HG02970 (cell line): ENCODE measurements at regions not wholly inside any gene's neighbourhood (a gene's known extent, or its start where the extent isn't known, plus 50 kb on each side); places are given as distances from the start of the nearest gene placed in this dataset.

ENCODE experiments used
- ATAC-seq: cut with Tn5 transposase; IDR thresholded peaks from one replicate; pipeline ENCODE4 v1.9.1; 2021; ENCODE audit warnings: mild to moderate bottlenecking, moderate library complexity, moderate number of reproducible peaks; ENCODE audit not compliant: unreplicated experiment, low FRiP score

DNA sequence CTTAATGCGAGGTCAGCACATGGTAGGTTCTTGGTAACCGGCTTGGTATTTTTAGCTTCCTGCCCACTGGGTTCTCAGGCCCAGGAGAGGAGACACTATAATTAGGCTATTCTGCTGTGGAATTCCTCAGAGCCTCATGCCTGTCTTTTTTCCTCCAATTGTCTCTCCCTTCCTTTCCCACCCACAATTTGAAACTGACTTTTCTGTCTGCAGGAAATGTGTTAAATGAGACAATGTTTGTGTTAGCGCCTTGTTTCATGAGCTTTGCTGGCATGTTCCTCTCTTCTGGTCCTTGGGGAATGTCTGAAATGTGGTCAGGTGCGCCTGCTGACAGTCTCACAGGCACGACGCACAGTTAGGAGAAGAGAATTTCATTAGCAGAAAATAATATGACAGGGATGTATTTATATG is 223.6 kb upstream of the CTNNB1 start:
- ATAC-seq = no peak

DNA sequence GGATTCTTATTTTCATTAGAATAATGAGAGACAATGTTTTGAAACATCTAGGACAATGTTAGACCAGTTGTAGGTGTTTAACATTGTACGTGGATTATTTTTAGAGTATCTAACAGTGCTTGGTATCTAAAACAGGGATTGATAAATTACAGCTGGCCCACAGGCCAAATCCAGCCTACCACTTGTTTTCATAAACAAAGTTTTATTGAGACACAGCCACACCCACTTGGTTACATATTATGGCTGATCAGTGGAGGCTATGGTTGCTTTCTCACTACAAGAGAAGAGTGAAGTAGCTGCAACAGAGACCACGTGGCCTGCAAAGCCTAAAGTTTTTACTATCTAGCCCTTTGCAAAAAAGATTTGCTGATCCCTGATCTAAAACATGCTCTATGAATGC is 223.1 kb upstream of the CTNNB1 start:
- ATAC-seq = no peak

DNA sequence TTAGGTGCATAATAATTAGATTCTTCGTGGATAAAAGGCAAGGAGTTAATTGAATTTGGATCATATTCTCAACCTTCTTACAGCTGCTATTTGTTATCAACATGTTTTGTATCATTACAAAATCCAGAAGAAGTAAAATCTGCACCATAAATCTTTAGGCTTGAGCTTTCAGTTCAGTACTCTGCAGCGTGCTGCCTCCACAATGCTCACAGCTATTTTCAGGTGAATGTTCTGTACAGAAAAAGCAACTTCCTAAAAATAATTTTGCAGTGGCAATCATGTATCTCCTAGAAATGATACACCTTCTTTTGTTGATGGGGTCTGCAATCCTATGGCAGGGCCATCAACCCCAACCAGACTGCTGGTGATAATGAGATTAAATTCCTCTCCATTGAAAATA is 220.9 kb upstream of the CTNNB1 start:
- ATAC-seq = no peak

DNA sequence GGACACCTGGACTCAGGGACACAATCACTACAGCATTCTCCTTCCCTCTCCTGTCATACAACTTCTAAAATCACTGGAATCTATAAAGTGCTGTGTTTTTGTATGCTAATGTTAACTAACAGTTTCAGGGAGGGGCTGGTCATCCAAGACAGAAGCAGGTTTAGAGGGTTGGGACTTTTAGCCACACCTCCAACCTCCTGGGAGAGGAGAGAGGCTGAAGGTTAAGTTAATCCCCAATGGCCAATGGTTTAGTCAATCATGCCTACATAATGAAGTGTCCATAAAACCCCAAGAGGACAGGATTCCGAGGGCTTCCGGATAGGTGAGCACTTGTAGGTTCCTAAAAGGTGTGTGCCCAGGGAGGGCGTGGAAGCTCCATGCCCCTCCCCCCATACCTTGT is 219.3 kb upstream of the CTNNB1 start:
- ATAC-seq = no peak

DNA sequence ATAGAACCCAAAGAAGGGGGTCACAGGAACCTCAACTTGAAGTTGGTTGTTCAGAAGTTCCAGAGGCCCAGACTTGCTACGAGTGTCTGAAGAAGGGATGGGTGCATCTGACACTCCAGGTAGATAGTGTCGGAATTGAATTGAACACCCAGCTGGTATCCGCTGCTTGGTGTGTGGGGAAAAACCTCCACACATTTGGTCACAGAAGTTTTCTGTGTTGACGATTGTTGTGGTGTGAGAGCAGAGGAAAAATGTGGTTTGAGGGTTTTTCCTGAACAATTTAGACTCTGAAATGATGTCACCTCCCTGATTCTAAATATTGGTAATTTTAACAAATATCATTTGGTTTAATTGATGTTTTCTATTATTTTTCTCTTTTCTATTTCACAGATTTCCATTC is 218.8 kb upstream of the CTNNB1 start:
- ATAC-seq = no peak

DNA sequence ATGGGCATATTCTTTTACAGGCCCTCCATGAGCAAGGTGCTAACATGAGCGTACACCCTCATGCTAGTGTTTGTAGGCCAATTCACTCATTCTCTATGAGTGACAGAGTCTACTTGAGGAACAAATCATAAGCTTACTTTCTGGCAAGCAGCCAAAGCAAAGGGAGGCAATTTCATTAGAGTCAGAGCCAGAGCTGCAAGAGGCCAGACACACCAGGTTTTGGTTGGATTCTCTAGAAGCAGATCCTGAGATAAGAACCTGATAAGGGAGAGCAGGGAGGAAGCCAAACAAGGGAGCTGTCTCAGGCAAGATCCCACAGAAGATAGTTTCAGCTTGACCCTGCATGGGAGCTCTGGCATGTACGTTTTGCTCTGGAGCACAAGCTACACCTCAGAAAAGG is 214.1 kb upstream of the CTNNB1 start:
- ATAC-seq = no peak

DNA sequence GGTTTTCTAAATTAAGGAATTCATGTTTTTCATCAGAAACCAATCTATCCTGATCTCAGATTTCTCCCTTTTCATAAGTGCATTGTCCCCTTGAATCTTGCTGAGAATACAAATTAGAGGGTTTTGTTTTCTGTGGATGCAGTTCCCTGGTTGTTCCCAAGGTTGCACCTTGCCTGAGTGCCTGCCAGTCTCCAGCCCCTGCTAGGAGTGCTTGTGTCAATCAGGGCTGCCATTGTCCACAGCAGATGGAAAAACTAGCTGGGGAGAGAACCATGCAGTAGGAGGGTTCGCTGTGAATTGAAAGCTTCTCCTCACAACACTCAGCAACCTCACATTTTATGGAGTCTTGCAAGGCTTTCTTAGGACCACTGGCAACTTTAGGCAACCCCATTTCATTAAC is 210.8 kb upstream of the CTNNB1 start:
- no peak for ATAC-seq

DNA sequence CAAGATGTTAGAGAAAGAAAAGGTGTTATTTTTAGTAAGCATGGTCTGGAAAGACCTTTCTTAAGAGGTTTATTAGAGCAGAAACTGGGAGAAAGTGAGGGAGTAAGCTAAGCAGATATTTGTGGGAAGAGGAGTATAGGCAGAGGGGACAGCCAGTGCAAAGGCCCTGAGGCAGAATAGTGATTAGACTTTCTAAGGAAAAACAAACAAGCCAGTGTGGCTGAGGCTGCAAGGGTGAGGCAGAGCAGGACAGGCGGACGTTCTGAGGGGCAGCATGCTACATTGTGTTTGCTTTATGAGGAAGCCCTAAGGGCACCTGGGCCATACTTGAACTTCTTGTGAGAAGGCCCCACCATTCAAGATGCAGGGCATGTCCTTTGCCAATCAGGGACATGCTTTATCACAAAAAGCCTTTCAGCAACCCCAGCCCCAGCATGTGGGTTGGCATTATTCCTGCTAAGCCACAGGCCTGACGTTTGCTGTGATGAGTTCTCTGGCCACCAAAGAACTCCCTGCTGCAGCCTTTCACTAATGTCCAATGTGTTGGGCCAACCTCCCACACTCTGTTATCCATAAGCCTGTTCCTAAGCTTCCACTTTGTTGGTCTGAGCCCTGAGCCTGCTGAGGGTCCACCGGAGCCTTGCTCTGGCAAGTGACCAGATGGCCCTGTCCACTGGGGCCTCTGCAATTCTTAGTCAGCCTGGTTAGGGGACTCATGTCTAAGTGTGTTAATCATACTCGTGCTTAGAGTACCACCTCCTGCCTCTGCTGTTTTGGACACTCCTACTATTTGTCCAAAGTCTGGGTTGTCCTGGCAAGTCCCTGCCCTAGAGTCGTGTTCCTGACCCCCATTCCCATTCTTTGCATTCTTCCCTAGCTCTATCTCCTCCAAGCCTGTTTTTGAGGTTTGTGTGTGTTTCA is 209.9 kb upstream of the CTNNB1 start:
- ATAC-seq = no peak

DNA sequence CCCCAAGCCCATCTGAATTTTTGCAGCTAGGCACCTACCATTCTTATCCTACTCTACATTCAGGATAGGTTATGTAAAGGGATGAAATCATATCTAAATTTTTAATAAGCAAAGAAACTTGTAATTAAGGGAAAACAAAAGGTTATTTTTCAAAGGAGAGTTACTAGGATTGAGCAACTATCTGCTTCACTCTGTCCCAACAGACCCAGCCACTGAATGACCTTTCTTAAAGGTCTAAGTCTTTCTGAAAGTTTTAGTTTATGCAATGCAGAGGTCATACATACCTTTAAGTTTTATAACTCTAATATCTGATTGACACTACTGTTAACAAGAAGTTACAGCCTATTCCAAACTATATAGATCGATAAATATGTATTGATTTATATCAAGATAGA is 209.2 kb upstream of the CTNNB1 start:
- ATAC-seq = no peak

DNA sequence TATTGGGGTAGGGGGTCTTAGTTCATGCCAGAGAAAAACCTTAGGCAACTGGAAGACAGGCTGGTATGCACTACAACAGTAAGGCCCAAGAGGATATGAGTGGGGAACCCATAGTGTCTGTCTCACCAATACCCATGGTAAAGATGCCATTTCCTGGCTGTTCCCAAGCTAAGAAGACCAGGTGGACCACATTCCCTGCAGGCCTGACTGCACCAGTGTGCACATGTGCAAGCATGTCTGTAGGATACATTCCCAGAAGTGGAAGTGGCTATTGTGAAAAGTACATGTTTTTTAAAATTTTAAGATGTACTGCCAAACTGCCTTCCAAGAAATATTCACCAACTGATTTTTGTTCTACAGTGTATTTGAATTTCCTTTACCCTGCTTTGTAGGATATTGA is 207.3 kb upstream of the CTNNB1 start:
- no peak for ATAC-seq

DNA sequence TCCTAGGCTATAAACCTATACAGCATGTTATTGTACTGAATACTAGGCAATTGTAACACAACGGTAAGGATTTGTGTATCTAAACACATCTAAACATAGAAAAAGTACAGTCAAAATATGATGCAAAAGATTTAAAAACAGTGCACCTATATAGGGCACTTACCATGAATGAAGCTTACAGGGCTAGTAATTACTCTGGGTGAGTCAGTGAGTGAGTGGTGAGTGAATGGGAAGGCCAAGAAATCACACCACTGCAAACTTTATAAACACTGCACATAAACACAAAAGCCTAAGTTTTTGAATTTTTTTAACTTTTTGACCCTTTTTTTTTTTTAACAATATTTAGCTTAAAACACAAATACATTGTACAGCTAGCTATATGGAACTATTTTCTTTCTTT is 204.7 kb upstream of the CTNNB1 start:
- no peak for ATAC-seq

DNA sequence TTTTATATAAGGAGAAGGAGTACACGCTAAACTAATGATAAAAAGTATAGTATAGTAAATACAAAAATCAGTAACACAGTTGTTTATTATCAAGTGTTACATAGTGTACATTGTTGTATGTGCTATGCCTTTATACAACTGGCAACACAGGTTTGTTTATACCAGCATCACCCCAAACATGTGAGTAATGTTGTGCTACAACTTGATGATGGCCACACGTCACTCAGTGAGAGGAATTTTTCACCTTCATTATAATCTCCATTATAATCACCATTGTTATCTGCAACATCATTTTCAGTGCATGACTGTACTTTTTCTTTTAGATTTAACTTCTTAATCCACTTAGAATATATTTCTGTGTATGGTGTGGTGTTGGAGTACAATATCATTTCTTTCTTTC is 204.0 kb upstream of the CTNNB1 start:
- ATAC-seq = no peak

DNA sequence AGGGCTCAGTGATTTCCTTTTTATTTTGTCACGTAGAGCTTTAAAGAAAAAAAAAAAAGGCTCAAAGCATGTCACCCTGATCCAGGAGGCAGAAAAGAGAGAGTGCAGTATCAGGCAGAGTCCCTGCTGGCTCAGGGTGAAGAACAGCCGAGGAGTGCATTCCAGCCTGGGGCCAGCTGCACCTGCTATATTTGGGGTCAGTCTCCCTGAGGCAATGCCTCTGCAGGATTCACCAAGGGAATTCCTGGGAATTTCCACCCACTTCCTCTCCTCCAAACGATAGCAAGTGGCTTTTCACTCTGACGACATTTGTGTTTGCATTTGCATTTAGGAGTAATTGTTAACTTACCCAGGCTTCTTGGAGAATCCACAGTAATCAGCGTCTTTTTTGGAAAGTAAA is 202.9 kb upstream of the CTNNB1 start:
- no peak for ATAC-seq

DNA sequence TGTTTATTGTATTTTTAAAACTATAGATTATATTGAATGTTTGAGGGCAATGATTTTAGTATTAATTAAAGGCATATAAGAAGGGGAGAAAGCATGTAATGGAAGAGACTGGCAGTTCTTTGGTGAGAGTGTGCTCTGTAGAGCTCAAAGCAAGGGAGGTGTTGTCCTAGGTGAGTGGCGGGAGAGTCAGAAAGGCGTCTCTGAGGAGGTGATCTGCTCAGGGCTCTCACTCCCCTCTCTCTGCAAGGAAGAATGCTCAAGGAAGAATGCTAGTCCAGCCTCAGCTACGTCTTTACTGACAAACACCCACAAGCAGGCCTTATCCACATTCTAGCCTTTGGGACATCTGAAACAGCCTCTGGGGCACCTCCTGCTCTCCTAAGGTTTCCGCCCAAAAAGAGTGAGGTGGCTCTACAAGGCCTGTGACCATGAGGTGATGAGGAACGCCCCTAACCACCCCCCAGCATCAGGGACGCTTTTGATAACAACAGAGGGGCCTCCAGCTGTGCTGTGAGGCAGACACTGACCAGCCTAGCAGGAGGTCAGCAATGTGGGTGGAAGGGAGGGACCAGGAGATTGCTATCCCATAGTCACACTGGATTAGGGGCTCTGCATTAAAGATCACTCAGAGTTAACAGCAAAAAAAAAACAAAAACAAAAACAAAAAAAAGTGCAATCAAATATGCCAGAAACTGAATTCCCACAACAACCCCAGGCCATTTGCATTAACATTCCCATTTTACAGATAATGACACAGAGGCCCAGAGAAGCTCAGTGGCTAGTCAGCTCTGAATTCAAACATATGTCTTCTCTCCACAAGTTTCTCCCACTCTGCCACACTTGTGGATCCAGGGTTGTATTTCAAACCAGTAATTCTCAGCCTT is 202.2 kb upstream of the CTNNB1 start:
- ATAC-seq = no peak

DNA sequence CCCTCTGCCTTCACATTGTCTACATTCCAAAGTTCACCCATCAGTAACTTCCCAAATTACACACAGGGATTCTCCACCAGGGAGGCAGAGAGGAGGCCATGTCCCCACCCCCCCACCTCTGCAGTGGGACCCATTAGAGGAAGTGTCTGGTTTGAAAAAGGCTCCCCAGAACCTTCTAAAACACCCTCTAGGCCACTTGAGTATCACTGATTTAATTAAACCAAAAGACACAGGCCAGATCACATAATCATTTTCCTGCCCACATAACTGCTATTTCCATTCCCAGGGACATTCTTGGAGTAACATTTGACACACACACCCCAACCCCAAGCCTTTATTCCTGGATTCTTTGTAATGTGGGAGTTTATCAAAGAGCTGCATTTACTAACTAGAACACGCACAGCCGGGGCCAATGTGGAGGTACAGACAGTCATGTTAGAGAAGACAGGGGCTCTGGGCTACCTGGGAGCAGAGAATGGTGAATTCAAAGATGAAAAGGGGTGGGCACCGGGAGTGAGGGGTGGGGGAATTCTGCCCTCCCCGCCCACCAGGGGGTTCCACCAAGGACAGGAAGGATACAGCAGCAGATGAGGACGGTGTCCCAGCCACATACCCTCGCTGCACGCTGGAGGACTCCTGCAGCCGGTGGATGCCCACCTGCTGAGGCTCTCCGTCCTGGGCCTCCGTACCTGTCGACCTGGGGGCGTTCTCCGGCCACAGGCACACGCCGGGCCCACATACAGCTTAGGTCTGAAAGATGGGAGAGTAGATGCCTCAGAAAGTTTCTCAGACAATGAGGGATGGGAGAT is 201.4 kb upstream of the CTNNB1 start:
- ATAC-seq = no peak

DNA sequence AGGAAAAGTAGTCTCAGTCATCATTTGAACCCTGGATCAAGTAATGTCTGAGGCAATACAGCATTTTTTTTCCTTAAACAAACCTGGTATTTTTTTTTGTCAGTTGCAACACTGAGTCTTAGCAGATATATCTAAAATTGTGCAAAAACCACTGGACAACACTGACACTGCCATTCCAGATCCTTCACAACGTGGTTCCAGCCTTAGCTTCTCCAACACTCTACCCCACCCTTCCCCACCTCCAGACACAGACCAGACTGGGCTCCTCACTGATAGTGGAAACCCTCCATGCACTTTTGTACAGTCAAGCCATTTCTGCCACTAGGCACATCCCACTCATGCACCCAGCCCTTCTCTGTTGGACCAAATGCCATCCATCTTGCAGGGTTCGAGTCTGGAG is 199.6 kb upstream of the CTNNB1 start:
- no peak for ATAC-seq

DNA sequence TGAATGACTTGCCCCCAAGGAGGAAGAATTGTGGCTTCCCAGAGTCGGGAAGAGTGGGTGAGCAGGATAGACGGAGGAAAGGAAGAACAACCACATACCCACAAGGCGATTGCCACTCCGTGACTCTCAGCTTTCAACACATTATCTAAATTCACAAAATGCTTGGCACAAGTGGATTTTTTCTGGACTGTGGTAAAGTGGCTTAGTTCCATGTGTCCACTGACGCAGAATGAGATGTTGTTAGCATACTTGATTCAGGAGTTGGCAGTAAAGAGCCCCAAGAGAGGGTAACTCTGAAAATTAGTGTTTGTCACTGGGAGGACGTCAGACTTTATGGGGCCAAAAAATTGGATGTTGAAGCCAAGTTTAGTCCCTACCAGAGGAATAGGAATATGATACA is 198.8 kb upstream of the CTNNB1 start:
- no peak for ATAC-seq

DNA sequence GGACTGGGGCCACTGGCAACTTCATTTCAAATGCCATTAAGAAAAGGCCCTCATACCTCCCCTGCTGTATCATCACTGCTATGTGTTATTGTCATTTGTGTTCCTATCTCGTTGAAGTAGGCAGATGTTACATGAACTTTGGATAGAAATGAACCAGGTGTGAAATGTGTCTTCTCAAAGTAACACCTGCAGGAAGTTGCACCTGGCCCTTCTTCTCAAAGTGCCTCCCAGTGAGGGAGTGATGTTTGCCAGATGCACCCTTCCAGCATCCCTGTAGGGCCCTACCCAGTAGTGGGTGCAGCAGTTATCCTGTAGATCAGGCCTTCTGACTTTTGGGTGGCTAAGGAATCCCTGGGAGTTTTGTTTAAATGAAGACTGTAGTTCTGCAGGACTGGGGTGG is 197.7 kb upstream of the CTNNB1 start:
- no peak for ATAC-seq

DNA sequence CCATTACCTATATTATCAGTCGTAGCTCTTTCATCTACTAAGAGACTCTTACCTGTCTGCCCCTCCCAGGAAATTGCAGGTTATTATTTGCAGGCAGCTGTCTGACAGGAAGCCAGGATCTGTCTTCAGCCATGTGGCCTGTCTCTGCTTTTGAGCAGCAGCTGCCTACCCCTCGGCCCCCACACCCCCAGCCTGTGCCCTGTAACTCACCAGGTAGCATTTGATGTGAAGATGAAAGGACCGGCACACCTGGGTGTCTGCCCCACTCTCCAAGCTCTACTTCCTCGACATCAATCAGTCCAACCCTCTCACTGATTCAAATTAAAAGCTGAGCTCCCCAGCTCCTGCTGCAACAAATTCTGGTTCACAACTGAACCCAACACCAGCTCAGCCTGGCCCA is 197.2 kb upstream of the CTNNB1 start:
- ATAC-seq = no peak

DNA sequence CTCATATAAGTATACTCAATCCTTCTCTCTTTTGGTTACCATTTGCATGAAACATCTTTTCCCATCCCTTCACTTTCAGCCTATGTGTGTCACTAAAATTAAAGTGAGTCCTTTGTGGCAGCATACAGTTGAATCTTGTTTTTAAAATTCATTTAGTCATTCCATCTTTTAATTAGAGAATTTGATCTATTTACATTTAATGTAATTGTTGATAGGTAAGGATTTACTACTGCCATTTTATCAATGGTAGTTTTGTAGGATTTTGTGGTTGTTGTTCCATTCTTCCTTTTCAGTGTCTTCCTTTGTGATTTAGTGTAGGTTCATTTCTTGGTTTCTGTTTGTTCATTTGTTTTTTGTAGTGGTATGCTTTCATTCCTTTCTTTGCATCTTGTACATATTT is 191.9 kb upstream of the CTNNB1 start:
- ATAC-seq = no peak

DNA sequence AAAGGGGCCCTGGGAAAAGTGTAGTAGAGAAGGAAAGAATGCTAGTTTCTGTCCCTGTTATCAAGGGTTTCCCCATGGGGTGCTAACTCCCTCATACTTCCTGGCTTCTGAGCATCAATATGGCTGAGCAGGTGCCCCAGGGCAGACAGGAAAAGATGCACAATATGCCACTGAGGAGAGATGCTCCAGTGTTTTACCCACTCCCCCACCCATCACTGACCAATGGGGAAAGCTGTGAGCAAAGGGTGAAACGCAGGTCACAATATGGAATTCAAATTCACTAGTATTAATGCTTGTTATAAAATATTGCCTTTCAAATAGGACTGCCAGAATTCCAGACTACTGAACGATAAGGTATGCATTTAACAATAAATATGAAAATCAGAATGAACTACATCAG is 187.5 kb upstream of the CTNNB1 start:
- ATAC-seq = no peak
